Keratinocyte (primary cell): ENCODE measurements at regions not wholly inside any gene's neighbourhood (a gene's known extent, or its start where the extent isn't known, plus 50 kb on each side); places are given as distances from the start of the nearest gene placed in this dataset.

Experiments
- DNase-seq: peaks from one replicate; pipeline ENCODE4 v3.0.0-alpha.2; 2011; ENCODE audit warnings: low read depth, missing footprints, low spot score
- FAIRE-seq: peaks from 2 replicates; lab custom pipeline; 2011; peaks lifted over from hg19 to GRCh38; lab: Jason Lieb, UNC
- H2AFZ ChIP-seq: 2 replicates; pipeline ENCODE4 v1.6.0; 2012; ENCODE audit warnings: low read length, control low read depth, inconsistent platforms; ENCODE audit not compliant: control insufficient read depth
- H3K27ac ChIP-seq: 2 replicates; pipeline ENCODE4 v1.5.1; 2011; ENCODE audit warnings: low read length; ENCODE audit not compliant: control insufficient read depth, insufficient read depth
- H3K27me3 ChIP-seq: 3 replicates; pipeline ENCODE4 v1.6.0; 2011; ENCODE audit warnings: low read length; ENCODE audit not compliant: control insufficient read depth, insufficient read depth; ENCODE audit errors: extremely low read depth
- H3K36me3 ChIP-seq, 2 experiments: 2 replicates in 1 of 2; 3 replicates in 1 of 2; pipeline ENCODE4 v1.5.1; 2011; ENCODE audit warnings: low read length in 2 of 2, mild to moderate bottlenecking in 1 of 2; ENCODE audit not compliant: control insufficient read depth in 2 of 2, insufficient read depth in 2 of 2; ENCODE audit errors: extremely low read depth in 1 of 2
- H3K4me1 ChIP-seq: 3 replicates; pipeline ENCODE4 v1.5.1; 2011; ENCODE audit warnings: low read length; ENCODE audit not compliant: control insufficient read depth, insufficient read depth; ENCODE audit errors: extremely low read depth
- H3K4me2 ChIP-seq: 3 replicates; pipeline ENCODE4 v1.6.0; 2011; ENCODE audit warnings: low read depth, low read length; ENCODE audit not compliant: control insufficient read depth, insufficient read depth; ENCODE audit errors: extremely low read depth
- H3K4me3 ChIP-seq, 3 experiments: fragments of 200-600 bp in 1 of 3; sonication (generic) in 1 of 3; 2 replicates in 2 of 3; 3 replicates in 1 of 3; pipeline ENCODE4 v1.5.1; 2011 to 2016; ENCODE audit warnings: low read length in 3 of 3, mild to moderate bottlenecking in 3 of 3, control low read depth in 2 of 3, inconsistent platforms in 1 of 3, low read depth in 1 of 3, mixed read lengths in 1 of 3, mixed run types in 1 of 3, moderate library complexity in 1 of 3; ENCODE audit not compliant: control insufficient read depth in 2 of 3, insufficient read depth in 2 of 3; ENCODE audit errors: extremely low read depth in 1 of 3
- H3K79me2 ChIP-seq: 2 replicates; pipeline ENCODE4 v1.6.0; 2012; ENCODE audit warnings: low read length; ENCODE audit not compliant: control insufficient read depth, insufficient read depth
- H3K9ac ChIP-seq: 3 replicates; pipeline ENCODE4 v1.6.0; 2011; ENCODE audit warnings: low read length; ENCODE audit not compliant: control insufficient read depth, insufficient read depth; ENCODE audit errors: extremely low read depth
- H3K9me1 ChIP-seq: 3 replicates; pipeline ENCODE4 v1.6.0; 2011; ENCODE audit warnings: low read length; ENCODE audit not compliant: control insufficient read depth, insufficient read depth; ENCODE audit errors: extremely low read depth
- H3K9me3 ChIP-seq: 2 replicates; pipeline ENCODE4 v1.5.1; 2012; ENCODE audit warnings: low read depth, low read length; ENCODE audit not compliant: control insufficient read depth
- H4K20me1 ChIP-seq: 3 replicates; pipeline ENCODE4 v1.6.0; 2011; ENCODE audit warnings: low read length; ENCODE audit not compliant: control insufficient read depth, insufficient read depth; ENCODE audit errors: extremely low read depth
- EZH2 ChIP-seq: IDR thresholded peaks from one replicate; pipeline ENCODE4 v1.6.1; 2012; ENCODE audit warnings: inconsistent platforms, mild to moderate bottlenecking, low read length, moderate library complexity
- dilution Hi-C: fragments of 300-500 bp; cut with MboI; formaldehyde crosslinking; loops from one replicate; pipeline ENCODE4 v1.7.0; 2020; ENCODE audit warnings: low sequenced_read_pairs; ENCODE audit not compliant: extremely low pct_ligation_motif_present
- TF ChIP-seq, protein P1 (sequence below), 3 experiments: IDR thresholded peaks in 1 of 3; conservative IDR thresholded peaks in 1 of 3; optimal IDR thresholded peaks in 1 of 3; 2 replicates in 2 of 3; 3 replicates in 1 of 3; pipeline versions ENCODE3 to v1.5.1; 2011; ENCODE audit warnings: low read length in 3 of 3, mild to moderate bottlenecking in 3 of 3, moderate library complexity in 2 of 3, control low read depth in 1 of 3, inconsistent platforms in 1 of 3; ENCODE audit not compliant: insufficient read depth in 2 of 3; ENCODE audit errors: extremely low read depth in 1 of 3

DNA sequence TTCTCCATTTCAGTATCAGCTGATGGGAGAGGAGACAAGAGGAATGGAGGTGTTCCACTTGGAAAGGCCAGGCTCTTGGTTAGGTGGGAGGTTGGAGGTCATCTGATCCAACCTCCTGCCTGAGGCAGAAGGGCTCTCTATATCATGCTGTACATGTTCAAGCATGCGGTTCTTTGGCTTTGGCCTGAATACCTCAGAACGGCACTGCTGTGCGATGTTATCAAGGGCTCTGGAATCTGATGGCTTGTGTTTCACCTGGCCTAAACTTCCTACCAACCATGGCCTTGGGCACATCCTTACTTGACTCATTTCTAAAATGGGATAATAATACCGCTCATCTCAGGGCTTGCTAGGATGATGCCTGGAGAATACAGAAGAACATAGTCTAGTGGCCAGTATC, 90.1 kb upstream of the FAM169A start:
- H4K20me1 ChIP-seq = no peaks in the 10 kb centered on the region
- no peaks in the 10 kb centered on the region for H3K9me1 ChIP-seq
- no peak overlapping the region for H3K4me2 ChIP-seq
- H3K27me3 ChIP-seq = no peaks in the 10 kb centered on the region
- no peak overlapping the region for H2AFZ ChIP-seq
- FAIRE-seq (peak; percentile 99), DNase-seq (peak; percentile 95)
- H3K4me1 ChIP-seq = peaks cover 49% of the 10 kb centered on the region
- H3K79me2 ChIP-seq = no peaks in the 10 kb centered on the region
- dilution Hi-C loops = no loop called here
- no peak overlapping the region for H3K4me3 ChIP-seq
- TF ChIP-seq, protein P1, sequence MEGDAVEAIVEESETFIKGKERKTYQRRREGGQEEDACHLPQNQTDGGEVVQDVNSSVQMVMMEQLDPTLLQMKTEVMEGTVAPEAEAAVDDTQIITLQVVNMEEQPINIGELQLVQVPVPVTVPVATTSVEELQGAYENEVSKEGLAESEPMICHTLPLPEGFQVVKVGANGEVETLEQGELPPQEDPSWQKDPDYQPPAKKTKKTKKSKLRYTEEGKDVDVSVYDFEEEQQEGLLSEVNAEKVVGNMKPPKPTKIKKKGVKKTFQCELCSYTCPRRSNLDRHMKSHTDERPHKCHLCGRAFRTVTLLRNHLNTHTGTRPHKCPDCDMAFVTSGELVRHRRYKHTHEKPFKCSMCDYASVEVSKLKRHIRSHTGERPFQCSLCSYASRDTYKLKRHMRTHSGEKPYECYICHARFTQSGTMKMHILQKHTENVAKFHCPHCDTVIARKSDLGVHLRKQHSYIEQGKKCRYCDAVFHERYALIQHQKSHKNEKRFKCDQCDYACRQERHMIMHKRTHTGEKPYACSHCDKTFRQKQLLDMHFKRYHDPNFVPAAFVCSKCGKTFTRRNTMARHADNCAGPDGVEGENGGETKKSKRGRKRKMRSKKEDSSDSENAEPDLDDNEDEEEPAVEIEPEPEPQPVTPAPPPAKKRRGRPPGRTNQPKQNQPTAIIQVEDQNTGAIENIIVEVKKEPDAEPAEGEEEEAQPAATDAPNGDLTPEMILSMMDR (optimal IDR thresholded peaks at IDR 0.05 in 1 of 3, IDR thresholded peaks at IDR 0.05 in 1 of 3, conservative IDR thresholded peaks at IDR 0.05 in 1 of 3; ENCODE audit: extremely low read depth in 1 of 3, insufficient read depth in 2 of 3, low read length in 3 of 3) = no peak
- TF ChIP-seq EZH2 = no peak
- H3K9ac ChIP-seq = no peak overlapping the region
- no peaks in the 10 kb centered on the region for H3K9me3 ChIP-seq
- no peaks in the 10 kb centered on the region for H3K36me3 ChIP-seq
- H3K27ac ChIP-seq = peak overlapping the region; percentile 17

- Histone ChIP-seq H3K9me3 (no peaks in the 10 kb centered on the region), H2AFZ (no peak overlapping the region), H3K27me3 (no peaks in the 10 kb centered on the region), H3K79me2 (no peaks in the 10 kb centered on the region), H3K27ac (peak overlapping the region; percentile 63), H3K36me3 (no peaks in the 10 kb centered on the region), H3K9me1 (no peaks in the 10 kb centered on the region), H4K20me1 (no peaks in the 10 kb centered on the region), H3K9ac (no peak overlapping the region), H3K4me3 (peak overlapping the region in 1 of 3 experiments; percentile 32), H3K4me2 (peak overlapping the region; percentile 64), H3K4me1 (peaks cover 49% of the 10 kb centered on the region)
- DNase-seq (no peak), FAIRE-seq (peak; percentile 23)
- TF ChIP-seq EZH2 = no peak
- TF ChIP-seq, protein P1 (optimal IDR thresholded peaks at IDR 0.05 in 1 of 3, IDR thresholded peaks at IDR 0.05 in 1 of 3, conservative IDR thresholded peaks at IDR 0.05 in 1 of 3; ENCODE audit: extremely low read depth in 1 of 3, insufficient read depth in 2 of 3, low read length in 3 of 3) = no peak
- dilution Hi-C loops = no loop called here
Observed at GRCh38 chr5:74954919-74955318, 88.7 kb upstream of the FAM169A start.
